H9 (cell line): ENCODE measurements at regions not wholly inside any gene's neighbourhood (a gene's known extent, or its start where the extent isn't known, plus 50 kb on each side); places are given as distances from the start of the nearest gene placed in this dataset.

Source experiments
- DNase-seq: peaks from one replicate; pipeline ENCODE4 v3.0.0-alpha.2; 2017
- H2AFZ ChIP-seq: one replicate; pipeline ENCODE4 v1.6.1; 2013; ENCODE audit warnings: mild to moderate bottlenecking, low read length, control low read depth, moderate library complexity
- H2AK5ac ChIP-seq: 2 replicates; pipeline ENCODE4 v1.6.1; 2013; ENCODE audit warnings: low read length, control low read depth, mixed read lengths; ENCODE audit not compliant: insufficient read length
- H2BK120ac ChIP-seq: one replicate; pipeline ENCODE4 v1.6.1; 2013; ENCODE audit warnings: low read depth, mild to moderate bottlenecking, low read length, control low read depth, inconsistent platforms; ENCODE audit not compliant: poor library complexity, severe bottlenecking
- H2BK12ac ChIP-seq: 2 replicates; pipeline ENCODE4 v1.6.1; 2013; ENCODE audit warnings: low read length, control low read depth, mixed read lengths, low read depth; ENCODE audit not compliant: insufficient read length
- H2BK15ac ChIP-seq: 2 replicates; pipeline ENCODE4 v1.6.1; 2013; ENCODE audit warnings: low read depth, low read length, control low read depth
- H2BK20ac ChIP-seq: one replicate; pipeline ENCODE4 v1.6.1; 2013; ENCODE audit warnings: low read depth, mild to moderate bottlenecking, low read length, control low read depth, inconsistent platforms; ENCODE audit not compliant: poor library complexity, severe bottlenecking
- H2BK5ac ChIP-seq: 2 replicates; pipeline ENCODE4 v1.6.1; 2013; ENCODE audit warnings: low read length, control low read depth, mixed read lengths; ENCODE audit not compliant: insufficient read length
- H3K14ac ChIP-seq: 2 replicates; pipeline ENCODE4 v1.6.1; 2013; ENCODE audit warnings: low read length, control low read depth; ENCODE audit not compliant: insufficient read depth
- H3K18ac ChIP-seq: 2 replicates; pipeline ENCODE4 v1.6.1; 2013; ENCODE audit warnings: low read depth, mild to moderate bottlenecking, mixed read lengths, low read length, control low read depth; ENCODE audit not compliant: insufficient read length
- H3K23ac ChIP-seq: 2 replicates; pipeline ENCODE4 v1.6.1; 2013; ENCODE audit warnings: low read length, control low read depth, mixed read lengths, low read depth; ENCODE audit not compliant: insufficient read length
- H3K23me2 ChIP-seq: 2 replicates; pipeline ENCODE4 v1.6.1; 2013; ENCODE audit warnings: low read depth, mild to moderate bottlenecking, mixed read lengths, low read length, control low read depth; ENCODE audit not compliant: insufficient read length, poor library complexity, severe bottlenecking
- H3K27ac ChIP-seq: 2 replicates; pipeline ENCODE4 v1.5.1; 2013; ENCODE audit warnings: low read length, control low read depth, mixed read lengths, low read depth; ENCODE audit not compliant: insufficient read length
- H3K27me3 ChIP-seq: 2 replicates; pipeline ENCODE4 v1.6.1; 2013; ENCODE audit warnings: low read length, control low read depth, inconsistent platforms; ENCODE audit not compliant: insufficient read depth
- H3K4ac ChIP-seq: 2 replicates; pipeline ENCODE4 v1.6.1; 2013; ENCODE audit warnings: low read depth, mild to moderate bottlenecking, control low read depth, inconsistent platforms, low read length, moderate library complexity
- H3K4me1 ChIP-seq: 2 replicates; pipeline ENCODE4 v1.6.1; 2013; ENCODE audit warnings: low read length, control low read depth, inconsistent platforms; ENCODE audit not compliant: insufficient read depth
- H3K4me2 ChIP-seq: 2 replicates; pipeline ENCODE4 v1.6.1; 2013; ENCODE audit warnings: low read length, control low read depth, mixed read lengths; ENCODE audit not compliant: insufficient read length, insufficient read depth
- H3K56ac ChIP-seq: 2 replicates; pipeline ENCODE4 v1.6.1; 2013; ENCODE audit warnings: low read depth, mild to moderate bottlenecking, mixed read lengths, low read length, control low read depth; ENCODE audit not compliant: insufficient read length
- H3K79me1 ChIP-seq: 2 replicates; pipeline ENCODE4 v1.6.1; 2013; ENCODE audit warnings: low read depth, mild to moderate bottlenecking, moderate library complexity, low read length, control low read depth, inconsistent platforms; ENCODE audit not compliant: insufficient read depth, poor library complexity, severe bottlenecking
- H3K79me2 ChIP-seq: 2 replicates; pipeline ENCODE4 v1.6.1; 2013; ENCODE audit warnings: low read length, control low read depth, inconsistent platforms; ENCODE audit not compliant: insufficient read depth
- H3K9ac ChIP-seq: 2 replicates; pipeline ENCODE4 v1.6.1; 2013; ENCODE audit warnings: low read length, control low read depth, mixed read lengths; ENCODE audit not compliant: insufficient read length; ENCODE audit errors: extremely low read depth
- H3K9me3 ChIP-seq: one replicate; pipeline ENCODE4 v1.6.1; 2013; ENCODE audit warnings: low read depth, low read length, inconsistent platforms; ENCODE audit not compliant: control insufficient read depth
- H3T11ph ChIP-seq: one replicate; pipeline ENCODE4 v1.6.1; 2013; ENCODE audit warnings: mild to moderate bottlenecking, low read length, control low read depth, inconsistent platforms
- H4K20me1 ChIP-seq: one replicate; pipeline ENCODE4 v1.6.1; 2013; ENCODE audit not compliant: control insufficient read depth, insufficient read length, insufficient read depth
- H4K5ac ChIP-seq: 2 replicates; pipeline ENCODE4 v1.6.1; 2013; ENCODE audit warnings: low read depth, mild to moderate bottlenecking, mixed read lengths, low read length, control low read depth; ENCODE audit not compliant: insufficient read length
- H4K8ac ChIP-seq: replicated peaks from 2 replicates; pipeline ENCODE4 v1.6.1; 2013; ENCODE audit warnings: low read length, control low read depth, mixed read lengths, low read depth; ENCODE audit not compliant: insufficient read length
- H4K91ac ChIP-seq: 2 replicates; pipeline ENCODE4 v1.6.1; 2013; ENCODE audit warnings: low read depth, mild to moderate bottlenecking, moderate library complexity, mixed read lengths, low read length, control low read depth; ENCODE audit not compliant: insufficient read length
- H3K27ac Mint-ChIP-seq, 3 experiments: 2 replicates in 2 of 3; 3 replicates in 1 of 3; pipeline ENCODE4 v1.8.0; 2020 to 2021; ENCODE audit warnings: mixed read lengths in 3 of 3, mild to moderate bottlenecking in 1 of 3, moderate library complexity in 1 of 3
- H3K27me3 Mint-ChIP-seq: 2 replicates; pipeline ENCODE4 v1.8.0; 2021; ENCODE audit warnings: low read depth, mild to moderate bottlenecking, moderate library complexity, mixed read lengths
- H3K36me3 Mint-ChIP-seq, 3 experiments: 2 replicates in 2 of 3; 3 replicates in 1 of 3; pipeline ENCODE4 v1.8.0; 2020 to 2021; ENCODE audit warnings: low read depth in 3 of 3, mixed read lengths in 3 of 3; ENCODE audit not compliant: insufficient read depth in 1 of 3
- H3K4me1 Mint-ChIP-seq, 2 experiments: 2 replicates each; pipeline ENCODE4 v1.8.0; 2020; ENCODE audit warnings: mixed read lengths in 2 of 2
- H3K4me3 Mint-ChIP-seq, 2 experiments: 2 replicates in 1 of 2; 3 replicates in 1 of 2; pipeline ENCODE4 v1.8.0; 2020 to 2021; ENCODE audit warnings: mild to moderate bottlenecking in 2 of 2, mixed read lengths in 2 of 2, moderate library complexity in 1 of 2
- H3K9me3 Mint-ChIP-seq, 2 experiments: 2 replicates in 1 of 2; 3 replicates in 1 of 2; pipeline ENCODE4 v1.8.0; 2020; ENCODE audit warnings: mild to moderate bottlenecking in 2 of 2, mixed read lengths in 2 of 2, moderate library complexity in 1 of 2
- WGBS: extraction: QIAGEN DNeasy Blood & Tissue Kit; methylation state at CpG from one replicate; pipeline ENCODE4 v1.1.7; 2013; ENCODE audit warnings: missing lambda C conversion rate, low lambda C conversion rate, mixed read lengths; ENCODE audit not compliant: insufficient read length; ENCODE audit errors: extremely low coverage; 5-methylcytosine and 5-hydroxymethylcytosine counted together
- TF ChIP-seq, protein P1 (sequence below): fragments of 200-600 bp; sonication (generic); conservative IDR thresholded peaks from 3 replicates; pipeline ENCODE4 v1.8.0; 2021; ENCODE audit warnings: antibody characterized with exemption, mild to moderate bottlenecking

DNA sequence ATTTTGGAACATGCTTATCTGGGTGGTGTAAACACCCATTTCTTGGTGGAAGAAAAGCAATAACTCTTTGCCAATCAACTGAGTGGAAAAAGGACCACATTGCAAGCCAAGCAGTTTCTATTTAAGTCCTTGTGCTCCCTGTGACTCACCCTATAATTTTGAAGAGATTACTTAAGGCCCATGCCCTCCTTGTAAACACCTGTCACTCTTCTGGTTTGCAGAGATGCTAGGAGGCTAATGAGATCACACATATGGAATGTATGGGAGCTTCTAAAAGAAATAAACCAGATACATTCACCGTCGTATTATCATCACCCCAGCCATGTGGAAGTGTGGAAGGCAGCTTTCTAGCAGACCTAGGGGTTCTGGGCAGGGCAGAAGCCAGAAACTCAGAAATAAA is 337.1 kb downstream of the GADD45G start:
- no peaks in the 10 kb centered on the region for H3K36me3 Mint-ChIP-seq

More for the DNA sequence above, 337.1 kb downstream of the GADD45G start:
- Histone ChIP-seq H2BK15ac (no peak overlapping the region), H3K79me1 (no peaks in the 10 kb centered on the region), H4K5ac (no peak overlapping the region), H2AFZ (no peak overlapping the region), H4K8ac (no peak overlapping the region), H3K9me3 (no peaks in the 10 kb centered on the region), H3K27me3 (no peaks in the 10 kb centered on the region), H3K27ac (no peak overlapping the region), H2BK12ac (no peak overlapping the region), H3K79me2 (no peaks in the 10 kb centered on the region), H2BK20ac (no peak overlapping the region), H3T11ph (no peak overlapping the region), H4K20me1 (no peaks in the 10 kb centered on the region), H3K4me2 (no peak overlapping the region), H4K91ac (no peak overlapping the region), H2AK5ac (no peak overlapping the region), H3K14ac (no peak overlapping the region), H3K56ac (no peak overlapping the region), H3K4me1 (no peaks in the 10 kb centered on the region), H3K23ac (no peak overlapping the region), H3K18ac (no peak overlapping the region), H2BK5ac (no peak overlapping the region), H2BK120ac (no peak overlapping the region), H3K4ac (no peak overlapping the region), H3K23me2 (no peaks in the 10 kb centered on the region), H3K9ac (no peak overlapping the region)
- TF ChIP-seq, protein P1, sequence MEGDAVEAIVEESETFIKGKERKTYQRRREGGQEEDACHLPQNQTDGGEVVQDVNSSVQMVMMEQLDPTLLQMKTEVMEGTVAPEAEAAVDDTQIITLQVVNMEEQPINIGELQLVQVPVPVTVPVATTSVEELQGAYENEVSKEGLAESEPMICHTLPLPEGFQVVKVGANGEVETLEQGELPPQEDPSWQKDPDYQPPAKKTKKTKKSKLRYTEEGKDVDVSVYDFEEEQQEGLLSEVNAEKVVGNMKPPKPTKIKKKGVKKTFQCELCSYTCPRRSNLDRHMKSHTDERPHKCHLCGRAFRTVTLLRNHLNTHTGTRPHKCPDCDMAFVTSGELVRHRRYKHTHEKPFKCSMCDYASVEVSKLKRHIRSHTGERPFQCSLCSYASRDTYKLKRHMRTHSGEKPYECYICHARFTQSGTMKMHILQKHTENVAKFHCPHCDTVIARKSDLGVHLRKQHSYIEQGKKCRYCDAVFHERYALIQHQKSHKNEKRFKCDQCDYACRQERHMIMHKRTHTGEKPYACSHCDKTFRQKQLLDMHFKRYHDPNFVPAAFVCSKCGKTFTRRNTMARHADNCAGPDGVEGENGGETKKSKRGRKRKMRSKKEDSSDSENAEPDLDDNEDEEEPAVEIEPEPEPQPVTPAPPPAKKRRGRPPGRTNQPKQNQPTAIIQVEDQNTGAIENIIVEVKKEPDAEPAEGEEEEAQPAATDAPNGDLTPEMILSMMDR, result no peak
- H3K27me3 Mint-ChIP-seq, result peaks cover 10% of the 10 kb centered on the region
- H3K9me3 Mint-ChIP-seq, result no peaks in the 10 kb centered on the region
- no peaks in the 10 kb centered on the region; a peak in 1 of 4 replicates for H3K4me1 Mint-ChIP-seq
- DNase-seq, result no peak
- H3K4me3 Mint-ChIP-seq, result no peak overlapping the region
- WGBS, result no CpG with 5 or more reads among the region's 2 CpGs
- no peak overlapping the region; a peak in 1 of 7 replicates for H3K27ac Mint-ChIP-seq
